Right lobe of liver (tissue), 4 donors: ENCODE measurements at regions not wholly inside any gene's neighbourhood (a gene's known extent, or its start where the extent isn't known, plus 50 kb on each side); places are given as distances from the start of the nearest gene placed in this dataset.

Source experiments
- POLR2A ChIP-seq: fragments of 450-650 bp; IDR thresholded peaks from one replicate; pipeline ENCODE4 v1.6.1; 2017; ENCODE audit warnings: antibody characterized with exemption, mild to moderate bottlenecking
- TF ChIP-seq, protein P1 (sequence below), 4 donors: fragments of 200-600 bp in 3 of 4; fragments of 450-650 bp in 1 of 4; IDR thresholded peaks; one replicate each; pipeline versions ENCODE4 v1.5.1 to v1.8.0; 2016 to 2022; ENCODE audit warnings: antibody characterized with exemption in 4 of 4, mild to moderate bottlenecking in 2 of 4
- donor health status: DM: no; HTN: no; CAD: no.
- donor health status: DM: no; HTN: no; CAD: no.
- donor health status: DM: no; HTN: yes; CAD: no.

GRCh38 chr1:66476774-66477173 lies 57.2 kb upstream of the SGIP1 start:
- TF ChIP-seq, protein P1, sequence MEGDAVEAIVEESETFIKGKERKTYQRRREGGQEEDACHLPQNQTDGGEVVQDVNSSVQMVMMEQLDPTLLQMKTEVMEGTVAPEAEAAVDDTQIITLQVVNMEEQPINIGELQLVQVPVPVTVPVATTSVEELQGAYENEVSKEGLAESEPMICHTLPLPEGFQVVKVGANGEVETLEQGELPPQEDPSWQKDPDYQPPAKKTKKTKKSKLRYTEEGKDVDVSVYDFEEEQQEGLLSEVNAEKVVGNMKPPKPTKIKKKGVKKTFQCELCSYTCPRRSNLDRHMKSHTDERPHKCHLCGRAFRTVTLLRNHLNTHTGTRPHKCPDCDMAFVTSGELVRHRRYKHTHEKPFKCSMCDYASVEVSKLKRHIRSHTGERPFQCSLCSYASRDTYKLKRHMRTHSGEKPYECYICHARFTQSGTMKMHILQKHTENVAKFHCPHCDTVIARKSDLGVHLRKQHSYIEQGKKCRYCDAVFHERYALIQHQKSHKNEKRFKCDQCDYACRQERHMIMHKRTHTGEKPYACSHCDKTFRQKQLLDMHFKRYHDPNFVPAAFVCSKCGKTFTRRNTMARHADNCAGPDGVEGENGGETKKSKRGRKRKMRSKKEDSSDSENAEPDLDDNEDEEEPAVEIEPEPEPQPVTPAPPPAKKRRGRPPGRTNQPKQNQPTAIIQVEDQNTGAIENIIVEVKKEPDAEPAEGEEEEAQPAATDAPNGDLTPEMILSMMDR (IDR thresholded peaks at IDR 0.05): no peak
- no peak for TF ChIP-seq POLR2A
